A673 (cell line): ENCODE measurements at regions not wholly inside any gene's neighbourhood (a gene's known extent, or its start where the extent isn't known, plus 50 kb on each side); places are given as distances from the start of the nearest gene placed in this dataset.

ENCODE experiments used
- BruUV-seq: library from RNA; stranded (reverse); fragments of 400-500 nt; replicated peaks from 2 replicates; lab custom pipeline; 2021; lab: Mats Ljungman, UMichigan
- CTCF ChIA-PET: fragments of 300-600 bp; sonication (Branson Sonifier 250); formaldehyde crosslinking; loops from one replicate; lab custom pipeline; 2022; ENCODE audit warnings: antibody characterized with exemption; lab: Charles Lee
- POLR2A ChIA-PET: fragments of 300-600 bp; sonication (Branson Sonifier 250); formaldehyde crosslinking; loops from one replicate; lab custom pipeline; 2022; ENCODE audit warnings: antibody characterized with exemption; ENCODE audit not compliant: low non-redundant PET; lab: Charles Lee
- DNase-seq: peaks from one replicate; pipeline ENCODE4 v3.0.0-alpha.2; 2015; ENCODE audit warnings: low spot score
- H3K27ac ChIP-seq: fragments of 200-600 bp; sonication (generic); 2 replicates; pipeline ENCODE4 v1.5.1; 2016; ENCODE audit warnings: mixed run types, low read depth, mild to moderate bottlenecking, mixed read lengths, antibody characterized with exemption, low read length; ENCODE audit not compliant: poor library complexity, severe bottlenecking
- H3K27me3 ChIP-seq: fragments of 200-600 bp; sonication (generic); replicated peaks from 2 replicates; pipeline ENCODE4 v1.6.1; 2017; ENCODE audit warnings: mixed run types, low read depth, mild to moderate bottlenecking, mixed read lengths, antibody characterized with exemption, low read length; ENCODE audit not compliant: insufficient read depth, poor library complexity
- H3K36me3 ChIP-seq: fragments of 200-600 bp; sonication (generic); 2 replicates; pipeline ENCODE4 v1.6.1; 2016; ENCODE audit warnings: mixed run types, mild to moderate bottlenecking, mixed read lengths, antibody characterized with exemption, low read length; ENCODE audit not compliant: insufficient read depth, poor library complexity, severe bottlenecking
- H3K4me1 ChIP-seq: fragments of 200-600 bp; sonication (generic); 2 replicates; pipeline ENCODE4 v1.6.1; 2017; ENCODE audit warnings: mixed run types, mild to moderate bottlenecking, mixed read lengths, antibody characterized with exemption, low read length; ENCODE audit not compliant: insufficient read depth, poor library complexity, severe bottlenecking
- H3K4me3 ChIP-seq: fragments of 200-600 bp; sonication (generic); 2 replicates; pipeline ENCODE4 v1.5.1; 2016; ENCODE audit warnings: low read depth, mixed run types, mild to moderate bottlenecking, mixed read lengths, low read length; ENCODE audit not compliant: poor library complexity, severe bottlenecking
- H3K9me3 ChIP-seq: fragments of 200-600 bp; sonication (generic); 2 replicates; pipeline ENCODE4 v1.6.1; 2016; ENCODE audit warnings: mixed run types, low read depth, mild to moderate bottlenecking, mixed read lengths, antibody characterized with exemption, low read length; ENCODE audit not compliant: poor library complexity, severe bottlenecking
- EZH2 ChIP-seq: fragments of 200-600 bp; sonication (generic); IDR thresholded peaks from 2 replicates; pipeline ENCODE4 v1.6.1; 2017; ENCODE audit warnings: borderline replicate concordance, low read depth, mild to moderate bottlenecking, mixed read lengths, antibody characterized with exemption, low read length; ENCODE audit not compliant: poor library complexity, severe bottlenecking
- intact Hi-C: fragments of 100-400 bp; cut with micrococcal nuclease; formaldehyde crosslinking; loops from one replicate; pipeline ENCODE4 v1.10.0; 2022; ENCODE audit not compliant: unreplicated experiment
- TF ChIP-seq, protein P1 (sequence below): fragments of 300-800, 200-600 bp; sonication (generic); conservative IDR thresholded peaks from 2 replicates; pipeline ENCODE4 v1.5.1; 2017; ENCODE audit warnings: low read depth, mild to moderate bottlenecking, antibody characterized with exemption, low read length, moderate library complexity, mixed read lengths

DNA sequence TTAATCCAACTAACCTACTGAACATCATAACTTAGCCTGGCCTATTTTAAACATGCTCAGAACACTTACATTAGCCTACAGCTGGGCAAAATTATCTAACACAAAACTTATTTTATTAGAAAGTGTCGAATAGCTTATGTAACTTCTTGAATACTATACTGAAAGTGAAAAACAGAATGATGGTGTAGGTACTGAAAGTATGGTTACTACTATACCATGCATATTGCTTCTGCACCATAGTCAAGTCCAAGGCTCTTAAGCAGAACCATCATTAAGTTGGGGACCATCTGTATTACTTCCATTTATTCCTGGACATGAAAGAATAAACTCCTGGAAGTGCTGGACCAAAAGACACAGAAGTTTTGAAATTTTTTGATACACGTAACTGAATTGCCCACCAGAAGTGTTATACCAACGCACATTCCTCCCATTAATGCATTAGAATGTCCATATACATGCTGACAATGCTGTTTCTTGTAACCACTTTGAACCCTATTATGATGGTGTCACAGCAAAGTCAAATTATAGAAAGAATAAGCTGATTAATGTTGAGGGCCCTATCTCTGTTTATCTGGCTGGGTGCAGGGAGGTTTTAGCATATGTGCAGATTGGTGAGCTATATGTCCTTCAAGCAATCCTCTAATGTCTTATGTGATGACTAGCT lies 375.7 kb downstream of the ACTL7B start:
- no TSS peak for BruUV-seq
- no peaks in the 10 kb centered on the region for H3K36me3 ChIP-seq
- TF ChIP-seq, protein P1, sequence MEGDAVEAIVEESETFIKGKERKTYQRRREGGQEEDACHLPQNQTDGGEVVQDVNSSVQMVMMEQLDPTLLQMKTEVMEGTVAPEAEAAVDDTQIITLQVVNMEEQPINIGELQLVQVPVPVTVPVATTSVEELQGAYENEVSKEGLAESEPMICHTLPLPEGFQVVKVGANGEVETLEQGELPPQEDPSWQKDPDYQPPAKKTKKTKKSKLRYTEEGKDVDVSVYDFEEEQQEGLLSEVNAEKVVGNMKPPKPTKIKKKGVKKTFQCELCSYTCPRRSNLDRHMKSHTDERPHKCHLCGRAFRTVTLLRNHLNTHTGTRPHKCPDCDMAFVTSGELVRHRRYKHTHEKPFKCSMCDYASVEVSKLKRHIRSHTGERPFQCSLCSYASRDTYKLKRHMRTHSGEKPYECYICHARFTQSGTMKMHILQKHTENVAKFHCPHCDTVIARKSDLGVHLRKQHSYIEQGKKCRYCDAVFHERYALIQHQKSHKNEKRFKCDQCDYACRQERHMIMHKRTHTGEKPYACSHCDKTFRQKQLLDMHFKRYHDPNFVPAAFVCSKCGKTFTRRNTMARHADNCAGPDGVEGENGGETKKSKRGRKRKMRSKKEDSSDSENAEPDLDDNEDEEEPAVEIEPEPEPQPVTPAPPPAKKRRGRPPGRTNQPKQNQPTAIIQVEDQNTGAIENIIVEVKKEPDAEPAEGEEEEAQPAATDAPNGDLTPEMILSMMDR = no peak
- TF ChIP-seq EZH2 = no peak
- H3K9me3 ChIP-seq = no peaks in the 10 kb centered on the region
- H3K4me3 ChIP-seq = no peak overlapping the region
- intact Hi-C loops = loop anchor here (5.0 kb wide), 1 partner anchor 332 kb away; no protein-coding TSS in a partner anchor
- no peak overlapping the region for H3K27ac ChIP-seq
- CTCF ChIA-PET = no interaction called here
- no peaks in the 10 kb centered on the region for H3K4me1 ChIP-seq
- no peaks in the 10 kb centered on the region for H3K27me3 ChIP-seq
- DNase-seq = no peak
- POLR2A ChIA-PET = no interaction called here

DNA sequence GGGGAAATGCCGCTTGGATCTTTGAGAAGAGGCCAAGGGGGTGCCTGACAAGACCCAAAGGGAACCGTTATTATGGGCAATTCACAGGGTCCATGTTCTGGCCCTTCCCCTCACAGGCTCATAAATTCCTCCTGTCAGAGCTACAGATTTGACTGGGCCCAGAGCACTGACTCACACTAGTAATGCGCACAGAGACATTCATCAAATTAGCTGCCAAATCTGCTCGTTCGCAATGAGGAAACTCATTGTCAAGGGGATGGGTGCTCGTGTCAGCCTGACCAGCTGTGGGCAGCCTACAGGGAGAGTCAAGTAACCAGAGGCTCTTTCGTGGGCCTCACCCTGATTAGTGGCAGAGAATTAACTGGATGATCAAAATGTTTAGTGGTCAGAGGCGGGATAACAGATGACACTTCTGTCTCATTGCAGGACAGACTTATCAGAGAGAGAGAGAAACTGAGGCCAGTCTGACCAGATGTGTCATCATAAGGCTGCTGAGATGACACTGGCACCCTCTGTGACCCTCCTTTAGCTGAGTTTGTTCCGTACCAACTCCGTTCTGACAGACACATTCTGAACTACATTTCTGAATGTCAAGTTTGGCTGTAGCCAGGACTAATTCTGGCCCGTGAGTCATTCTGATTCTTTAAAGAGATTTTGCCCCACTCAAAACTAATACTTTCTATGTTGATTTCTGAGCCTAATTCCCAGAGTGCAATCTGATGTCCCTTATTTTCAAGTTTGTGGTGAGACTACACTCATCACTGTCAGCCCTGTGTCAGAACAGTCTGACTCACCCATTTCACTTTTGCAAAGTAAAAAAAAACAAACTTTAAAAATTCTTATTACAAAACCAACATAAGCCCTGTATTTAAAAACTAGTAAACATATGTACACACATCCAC lies 377.1 kb downstream of the ACTL7B start:
- Histone ChIP-seq H3K27me3 (no peaks in the 10 kb centered on the region), H3K4me1 (peaks cover 1% of the 10 kb centered on the region), H3K9me3 (no peaks in the 10 kb centered on the region), H3K4me3 (no peak overlapping the region), H3K27ac (no peak overlapping the region), H3K36me3 (no peaks in the 10 kb centered on the region)
- peak; percentile 21 for DNase-seq
- intact Hi-C loops = loop anchor here (5.0 kb wide), 1 partner anchor 334 kb away; no protein-coding TSS in a partner anchor
- POLR2A ChIA-PET = interaction anchor here (0.5 kb wide), 1 partner anchor 73 kb away, joined by 4 read pairs; no protein-coding TSS in a partner anchor
- no TSS peak for BruUV-seq
- CTCF ChIA-PET = no interaction called here
- no peak for TF ChIP-seq EZH2
- TF ChIP-seq, protein P1 = no peak

DNA sequence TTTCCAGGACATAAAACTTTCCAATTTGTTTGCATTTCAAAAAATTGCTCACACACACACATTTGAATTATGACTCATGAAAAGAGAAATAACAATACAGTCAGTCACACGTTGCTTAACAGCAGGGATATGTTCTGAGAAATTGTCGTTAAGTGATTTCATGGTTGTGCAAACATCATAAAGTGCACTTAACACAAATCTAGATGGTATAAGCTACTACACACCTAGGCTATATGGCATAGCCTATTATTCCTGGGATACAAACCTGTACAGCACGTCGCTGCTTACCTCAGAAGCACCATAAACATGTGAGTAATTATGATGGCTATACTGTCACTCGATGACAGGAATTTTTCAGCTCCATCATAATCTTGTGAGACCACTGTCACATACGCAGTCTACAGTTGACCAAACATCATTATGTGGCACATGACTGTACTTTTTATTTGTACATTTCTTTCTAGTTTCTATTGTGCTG lies 378.2 kb downstream of the ACTL7B start:
- Histone ChIP-seq H3K4me3 (no peak overlapping the region), H3K27me3 (no peaks in the 10 kb centered on the region), H3K4me1 (peaks cover 3% of the 10 kb centered on the region), H3K27ac (no peak overlapping the region), H3K9me3 (no peaks in the 10 kb centered on the region), H3K36me3 (no peaks in the 10 kb centered on the region)
- intact Hi-C loops = loop anchor here (5.0 kb wide), 1 partner anchor 335 kb away; no protein-coding TSS in a partner anchor
- no peak for DNase-seq
- POLR2A ChIA-PET = no interaction called here
- TF ChIP-seq, protein P1 = no peak
- no peak for TF ChIP-seq EZH2
- CTCF ChIA-PET = no interaction called here
- BruUV-seq = no TSS peak
